ENCODE measurements at regions not wholly inside any gene's neighbourhood (a gene's known extent, or its start where the extent isn't known, plus 50 kb on each side); places are given as distances from the start of the nearest gene placed in this dataset.

GRCh38 chr6:148265054-148265453, 77.6 kb upstream of the SASH1 start (continued):
- TF ChIP-seq E2F6 (IDR thresholded peaks at IDR 0.05; ENCODE audit: borderline replicate concordance, low read depth) (no peak), HMGXB4 (CRISPR knock-in tag; IDR thresholded peaks at IDR 0.05; ENCODE audit: borderline replicate concordance) (no peak)

- Histone ChIP-seq H3K4me2 (no peak overlapping the region), H3K9me3 (no peaks in the 10 kb centered on the region), H3K4me1 (peaks cover 10% of the 10 kb centered on the region), H3K4me3 (no peak overlapping the region), H3K27ac (peak overlapping the region in 1 of 2 experiments; percentile 10; a peak in 1 of 6 replicates)
- ChIA-PET CTCF (no interaction called here), POLR2A (no interaction called here)
- no peak for DNase-seq (ENCODE audit: low read depth in 1 of 2, low spot score in 1 of 2)
- whole genome bisulfite sequencing (ENCODE audit: missing lambda C conversion rate) = 89% methylated on average over 3 of the region's 3 CpGs
- TF ChIP-seq ATOH8 (CRISPR knock-in tag; IDR thresholded peaks at IDR 0.05; ENCODE audit: low read depth) (no peak), EHMT2 (IDR thresholded peaks at IDR 0.05; ENCODE audit: low read depth) (no peak), ZFP36 (IDR thresholded peaks at IDR 0.05; ENCODE audit: borderline replicate concordance, partially characterized antibody) (no peak), FOXS1 (CRISPR knock-in tag; IDR thresholded peaks at IDR 0.05) (no peak), MYC (IDR thresholded peaks at IDR 0.05; ENCODE audit: borderline replicate concordance, low read length) (no peak), SMC3 (IDR thresholded peaks at IDR 0.05) (no peak), HOXB13 (CRISPR knock-in tag; IDR thresholded peaks at IDR 0.05; ENCODE audit: low read depth) (no peak), TFCP2L1 (CRISPR knock-in tag; IDR thresholded peaks at IDR 0.05) (no peak), PHF8 (IDR thresholded peaks at IDR 0.05; ENCODE audit: borderline replicate concordance, low read depth) (no peak), ZNF302 (CRISPR knock-in tag; IDR thresholded peaks at IDR 0.05) (no peak), HMGXB4 (CRISPR knock-in tag; IDR thresholded peaks at IDR 0.05; ENCODE audit: borderline replicate concordance) (no peak), GATA3 (IDR thresholded peaks at IDR 0.05; ENCODE audit: borderline replicate concordance) (no peak), NPAS2 (CRISPR knock-in tag; IDR thresholded peaks at IDR 0.05; ENCODE audit: borderline replicate concordance) (no peak), EHF (CRISPR knock-in tag; IDR thresholded peaks at IDR 0.05) (no peak)
- ATAC-seq = no peak
- FAIRE-seq = no peak
Observed at GRCh38 chr6:148269386-148269785, 73.3 kb upstream of the SASH1 start.

GRCh38 chr6:148271711-148272439, 70.8 kb upstream of the SASH1 start:
- no peak for DNase-seq (ENCODE audit: low read depth in 1 of 2, low spot score in 1 of 2)
- Histone ChIP-seq H3K4me1 (peaks cover 10% of the 10 kb centered on the region), H3K9me3 (no peaks in the 10 kb centered on the region), H3K4me3 (no peak overlapping the region), H3K4me2 (no peak overlapping the region), H3K27ac (no peak overlapping the region)
- WGBS (ENCODE audit: missing lambda C conversion rate) = 67% methylated on average over 11 of the region's 11 CpGs
- TF ChIP-seq RCOR1 (IDR thresholded peaks at IDR 0.05; ENCODE audit: low read depth, low read length) (no peak), ESRRA (IDR thresholded peaks at IDR 0.05; ENCODE audit: borderline replicate concordance, low read length) (no peak), FOXS1 (CRISPR knock-in tag; IDR thresholded peaks at IDR 0.05) (no peak), ZNF302 (CRISPR knock-in tag; IDR thresholded peaks at IDR 0.05) (no peak), FOSL2 (IDR thresholded peaks at IDR 0.05) (no peak), FOSL2 (CRISPR knock-in tag; IDR thresholded peaks at IDR 0.05) (no peak), MYC (IDR thresholded peaks at IDR 0.05; ENCODE audit: borderline replicate concordance, low read length) (no peak)
- ChIA-PET CTCF (no interaction called here), POLR2A (no interaction called here)
- no peak for ATAC-seq
- FAIRE-seq = no peak
